ENCODE measurements at regions not wholly inside any gene's neighbourhood (a gene's known extent, or its start where the extent isn't known, plus 50 kb on each side); places are given as distances from the start of the nearest gene placed in this dataset.

GRCh38 chr3:3665961-3666640, 133.1 kb upstream of the LRRN1 start:
- TF ChIP-seq CTCF (IDR thresholded peaks at IDR 0.05) (no peak), POLR2A (IDR thresholded peaks at IDR 0.05) (no peak), EP300 (IDR thresholded peaks at IDR 0.05) (no peak)
